ENCODE measurements at regions not wholly inside any gene's neighbourhood (a gene's known extent, or its start where the extent isn't known, plus 50 kb on each side); places are given as distances from the start of the nearest gene placed in this dataset.

GRCh38 chr3:152891678-152892077 is 56.7 kb downstream of the P2RY1 start:
- no peak overlapping the region for H3K27ac ChIP-seq
- no peaks in the 10 kb centered on the region for H3K36me3 ChIP-seq
- H3K9me3 ChIP-seq, result no peaks in the 10 kb centered on the region
- no peak for TF ChIP-seq CTCF (IDR thresholded peaks at IDR 0.05)
- no peaks in the 10 kb centered on the region for H3K27me3 ChIP-seq
- no peak for DNase-seq (ENCODE audit: low spot score)
- H3K4me3 ChIP-seq, result no peak overlapping the region
- H3K4me1 ChIP-seq, result no peaks in the 10 kb centered on the region

DNA sequence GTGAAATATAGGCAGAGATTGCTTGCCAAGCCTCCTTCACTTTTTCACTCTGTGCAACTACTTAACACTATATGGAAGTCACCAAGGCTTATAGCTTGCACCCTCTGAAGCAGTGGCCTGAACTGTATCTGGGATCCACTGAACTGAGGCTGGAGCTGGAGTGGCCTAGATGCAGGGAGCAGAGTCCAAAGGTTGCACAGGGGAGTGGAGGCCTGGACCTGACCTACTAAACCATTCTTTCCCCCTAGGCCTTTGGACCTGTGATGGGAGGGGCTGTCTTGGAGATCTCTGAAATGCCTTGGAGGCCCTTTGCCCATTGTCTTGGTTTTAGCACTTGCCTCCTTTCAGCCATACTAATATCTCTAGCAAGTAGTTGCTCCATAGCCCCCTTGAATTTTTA is 57.5 kb downstream of the P2RY1 start:
- Histone ChIP-seq H3K27ac (no peak overlapping the region), H3K36me3 (no peaks in the 10 kb centered on the region), H3K9me3 (no peaks in the 10 kb centered on the region), H3K4me1 (no peaks in the 10 kb centered on the region), H3K4me3 (no peak overlapping the region), H3K27me3 (no peaks in the 10 kb centered on the region)
- TF ChIP-seq CTCF (IDR thresholded peaks at IDR 0.05), result no peak
- DNase-seq (ENCODE audit: low spot score), result no peak

DNA sequence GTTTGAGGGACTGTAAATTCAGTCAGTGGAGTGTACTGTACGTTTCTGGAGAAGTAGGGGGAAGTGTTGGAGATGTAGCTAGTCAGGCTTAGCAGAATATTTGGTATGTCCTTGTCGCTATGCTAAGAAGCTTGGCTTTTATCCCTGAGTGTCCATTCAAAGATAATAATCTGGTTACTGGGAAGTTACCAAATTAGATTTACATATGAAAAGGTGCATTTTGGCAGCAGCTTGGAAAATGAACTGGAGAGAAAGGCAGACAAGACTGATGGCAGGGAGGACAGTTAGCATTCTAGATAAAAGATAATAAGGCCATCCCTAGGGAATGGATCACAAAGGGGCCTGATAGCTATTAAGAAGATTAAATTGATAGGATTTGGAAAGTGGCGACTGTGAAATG is 58.7 kb downstream of the P2RY1 start:
- Histone ChIP-seq H3K27me3 (no peaks in the 10 kb centered on the region), H3K4me1 (no peaks in the 10 kb centered on the region), H3K4me3 (no peak overlapping the region), H3K9me3 (no peaks in the 10 kb centered on the region), H3K27ac (no peak overlapping the region), H3K36me3 (no peaks in the 10 kb centered on the region)
- DNase-seq (ENCODE audit: low spot score), result no peak
- TF ChIP-seq CTCF (IDR thresholded peaks at IDR 0.05), result no peak

DNA sequence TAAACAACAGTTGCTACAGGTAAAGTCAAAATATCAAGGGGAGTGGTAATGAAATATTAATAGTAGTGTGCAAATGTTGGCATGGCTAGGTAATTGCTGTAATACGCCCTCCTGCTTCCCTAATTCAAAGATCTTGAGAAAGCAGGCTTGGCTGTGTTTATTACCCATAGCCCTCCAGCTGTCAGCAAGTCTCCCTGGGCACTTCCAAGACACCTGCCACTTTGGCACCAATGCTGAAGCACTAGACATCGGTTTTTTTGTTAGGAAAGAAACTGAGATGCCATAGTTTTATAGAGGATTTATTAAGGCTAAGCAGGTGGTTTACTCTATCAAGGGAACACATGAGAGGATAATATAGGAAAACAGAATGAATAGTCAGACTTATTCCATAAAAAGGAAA is 64.4 kb downstream of the P2RY1 start:
- Histone ChIP-seq H3K36me3 (no peaks in the 10 kb centered on the region), H3K27ac (no peak overlapping the region), H3K27me3 (no peaks in the 10 kb centered on the region), H3K9me3 (no peaks in the 10 kb centered on the region), H3K4me1 (no peaks in the 10 kb centered on the region), H3K4me3 (no peak overlapping the region)
- TF ChIP-seq CTCF (IDR thresholded peaks at IDR 0.05), result no peak
- no peak for DNase-seq (ENCODE audit: low spot score)

DNA sequence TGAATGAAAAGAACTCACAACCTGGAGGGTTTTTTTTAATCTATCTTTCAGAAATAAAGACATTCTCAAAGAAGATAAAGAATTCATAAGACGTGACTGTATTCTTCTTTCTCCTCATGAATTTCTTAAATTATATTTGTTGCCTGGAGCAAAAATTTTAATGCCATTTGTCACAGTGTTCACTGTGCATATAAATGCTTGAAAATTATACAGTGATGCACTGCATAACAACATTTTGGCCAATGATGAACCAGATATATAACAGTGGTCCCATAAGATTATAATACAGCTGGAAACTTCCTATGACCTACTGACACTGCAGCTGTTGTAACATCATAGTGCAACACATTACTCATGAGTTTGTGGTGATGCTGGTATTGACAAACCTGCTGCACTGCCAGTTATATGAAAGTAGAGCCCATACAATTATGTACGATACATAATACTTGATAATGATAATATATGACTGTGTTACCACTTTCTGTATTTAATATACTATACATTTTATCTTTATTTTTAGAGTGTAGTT is 67.3 kb downstream of the P2RY1 start:
- no peaks in the 10 kb centered on the region for H3K36me3 ChIP-seq
- H3K9me3 ChIP-seq, result no peaks in the 10 kb centered on the region
- no peak for TF ChIP-seq CTCF (IDR thresholded peaks at IDR 0.05)
- no peak overlapping the region for H3K27ac ChIP-seq
- no peaks in the 10 kb centered on the region for H3K4me1 ChIP-seq
- H3K4me3 ChIP-seq, result no peak overlapping the region
- H3K27me3 ChIP-seq, result no peaks in the 10 kb centered on the region
- DNase-seq (ENCODE audit: low spot score), result no peak

- Histone ChIP-seq H3K27ac (no peak overlapping the region), H3K4me3 (no peak overlapping the region), H3K27me3 (no peaks in the 10 kb centered on the region), H3K9me3 (no peaks in the 10 kb centered on the region), H3K36me3 (no peaks in the 10 kb centered on the region), H3K4me1 (no peaks in the 10 kb centered on the region)
- no peak for TF ChIP-seq CTCF (IDR thresholded peaks at IDR 0.05)
- no peak for DNase-seq (ENCODE audit: low spot score)
Measured at GRCh38 chr3:152905631-152906030, 70.7 kb downstream of the P2RY1 start.

Data from right atrium auricular region (tissue), 2 donors.